CD4-positive, alpha-beta T cell treated with Interleukin-17A for 1 hour (primary cell): ENCODE measurements at regions not wholly inside any gene's neighbourhood (a gene's known extent, or its start where the extent isn't known, plus 50 kb on each side); places are given as distances from the start of the nearest gene placed in this dataset.

ENCODE experiments used
- DNase-seq: peaks from one replicate; pipeline ENCODE4 v3.0.0-alpha.2; 2020

GRCh38 chr20:11553603-11554002 is 364.1 kb upstream of the BTBD3 start:
- DNase-seq: no peak

- no peak for DNase-seq
Measured at GRCh38 chr20:11555510-11555909, 362.2 kb upstream of the BTBD3 start.

- no peak for DNase-seq
Measured at GRCh38 chr20:11556410-11556809, 361.3 kb upstream of the BTBD3 start.

GRCh38 chr20:11564491-11564890 is 353.2 kb upstream of the BTBD3 start:
- no peak for DNase-seq

GRCh38 chr20:11569163-11569562 is 348.5 kb upstream of the BTBD3 start:
- no peak for DNase-seq

GRCh38 chr20:11573507-11573906 is 344.2 kb upstream of the BTBD3 start:
- no peak for DNase-seq

GRCh38 chr20:11581271-11581670 is 336.4 kb upstream of the BTBD3 start:
- no peak for DNase-seq

GRCh38 chr20:11582060-11582459 is 335.6 kb upstream of the BTBD3 start:
- DNase-seq: no peak

- no peak for DNase-seq
Measured at GRCh38 chr20:11585752-11586352, 331.8 kb upstream of the BTBD3 start.

GRCh38 chr20:11588875-11589274 is 328.8 kb upstream of the BTBD3 start:
- DNase-seq: no peak

- no peak for DNase-seq
Measured at GRCh38 chr20:11591965-11592364, 325.7 kb upstream of the BTBD3 start.

GRCh38 chr20:11604339-11604738 is 313.4 kb upstream of the BTBD3 start:
- no peak for DNase-seq

- DNase-seq: no peak
Measured at GRCh38 chr20:11607047-11607446, 310.6 kb upstream of the BTBD3 start.

- no peak for DNase-seq
Measured at GRCh38 chr20:11608736-11609135, 309.0 kb upstream of the BTBD3 start.

GRCh38 chr20:11624704-11625103 is 293.0 kb upstream of the BTBD3 start:
- no peak for DNase-seq

GRCh38 chr20:11626551-11626950 is 291.1 kb upstream of the BTBD3 start:
- no peak for DNase-seq

GRCh38 chr20:11642866-11643265 is 274.8 kb upstream of the BTBD3 start:
- no peak for DNase-seq

- no peak for DNase-seq
Measured at GRCh38 chr20:11646359-11646758, 271.3 kb upstream of the BTBD3 start.

GRCh38 chr20:11650566-11650965 is 267.1 kb upstream of the BTBD3 start:
- DNase-seq: no peak

- no peak for DNase-seq
Measured at GRCh38 chr20:11651138-11651537, 266.6 kb upstream of the BTBD3 start.

GRCh38 chr20:11651647-11652046 is 266.0 kb upstream of the BTBD3 start:
- DNase-seq: no peak

- DNase-seq: no peak
Measured at GRCh38 chr20:11652128-11652527, 265.6 kb upstream of the BTBD3 start.

GRCh38 chr20:11654766-11655165 is 262.9 kb upstream of the BTBD3 start:
- DNase-seq: no peak

GRCh38 chr20:11660673-11661072 is 257.0 kb upstream of the BTBD3 start:
- DNase-seq: no peak

- DNase-seq: no peak
Measured at GRCh38 chr20:11671015-11671511, 246.6 kb upstream of the BTBD3 start.
